ENCODE measurements at regions not wholly inside any gene's neighbourhood (a gene's known extent, or its start where the extent isn't known, plus 50 kb on each side); places are given as distances from the start of the nearest gene placed in this dataset.
"Not testable (repeated sequence)": the region's sequence is repeated elsewhere in the genome, so short reads cannot be mapped to it uniquely, and the experiment has no call there.

GRCh38 chr3:171980578-171981270 is 58.7 kb upstream of the FNDC3B start:
- Histone ChIP-seq H3K79me2 (ENCODE audit: control insufficient read depth, low read length) (no peaks in the 10 kb centered on the region), H3K4me1 (ENCODE audit: control insufficient read depth, low read length) (peaks cover 13% of the 10 kb centered on the region), H3K9me2 (replicated peaks; ENCODE audit: control insufficient read depth, low read length) (no peaks in the 10 kb centered on the region), H3F3A (ENCODE audit: control insufficient read depth, insufficient read depth) (no peaks in the 10 kb centered on the region), H3K27me3 (ENCODE audit: control insufficient read depth, low read length) (peaks cover 3% of the 10 kb centered on the region), H3K36me3 (ENCODE audit: control insufficient read depth, low read length) (peaks cover 3% of the 10 kb centered on the region), H3K4me3 (ENCODE audit: low read length) (no peak overlapping the region), H4K20me1 (ENCODE audit: control insufficient read depth, insufficient read depth, low read depth, low read length) (no peaks in the 10 kb centered on the region), H3K4me2 (ENCODE audit: low read length) (no peak overlapping the region), H3K9me3 (ENCODE audit: control insufficient read depth, insufficient read depth, low read length) (peaks cover 14% of the 10 kb centered on the region; the same call in 1 of the 2 replicates), H3K27ac (ENCODE audit: low read depth, low read length) (no peak overlapping the region)
- no peak for TF ChIP-seq EZH2phosphoT487 (IDR thresholded peaks at IDR 0.05; ENCODE audit: borderline replicate concordance, low read length)
- no peak for TF ChIP-seq CTCF (IDR thresholded peaks at IDR 0.05; ENCODE audit: low read depth, low read length, poor library complexity, severe bottlenecking)

- no peaks in the 10 kb centered on the region for H4K20me1 ChIP-seq (ENCODE audit: control insufficient read depth, insufficient read depth, low read depth, low read length)
- peaks cover 3% of the 10 kb centered on the region for H3K27me3 ChIP-seq (ENCODE audit: control insufficient read depth, low read length)
- no peaks in the 10 kb centered on the region for H3K79me2 ChIP-seq (ENCODE audit: control insufficient read depth, low read length)
- H3F3A ChIP-seq (ENCODE audit: control insufficient read depth, insufficient read depth): no peaks in the 10 kb centered on the region
- peaks cover 14% of the 10 kb centered on the region; the same call in 1 of the 2 replicates for H3K9me3 ChIP-seq (ENCODE audit: control insufficient read depth, insufficient read depth, low read length)
- H3K4me1 ChIP-seq (ENCODE audit: control insufficient read depth, low read length): peaks cover 13% of the 10 kb centered on the region
- no peak overlapping the region for H3K4me3 ChIP-seq (ENCODE audit: low read length)
- TF ChIP-seq CTCF (IDR thresholded peaks at IDR 0.05; ENCODE audit: low read depth, low read length, poor library complexity, severe bottlenecking): no peak
- TF ChIP-seq EZH2phosphoT487 (IDR thresholded peaks at IDR 0.05; ENCODE audit: borderline replicate concordance, low read length): no peak
- H3K4me2 ChIP-seq (ENCODE audit: low read length): no peak overlapping the region
- no peaks in the 10 kb centered on the region for H3K9me2 ChIP-seq (replicated peaks; ENCODE audit: control insufficient read depth, low read length)
- no peak overlapping the region for H3K27ac ChIP-seq (ENCODE audit: low read depth, low read length)
- H3K36me3 ChIP-seq (ENCODE audit: control insufficient read depth, low read length): peaks cover 3% of the 10 kb centered on the region
Observed at GRCh38 chr3:171981271-171981605, 58.1 kb upstream of the FNDC3B start.

GRCh38 chr3:171982828-171983227 is 56.5 kb upstream of the FNDC3B start:
- Histone ChIP-seq H3K9me3 (ENCODE audit: control insufficient read depth, insufficient read depth, low read length) (peaks cover 7% of the 10 kb centered on the region; the same call in 1 of the 2 replicates), H4K20me1 (ENCODE audit: control insufficient read depth, insufficient read depth, low read depth, low read length) (no peaks in the 10 kb centered on the region), H3K79me2 (ENCODE audit: control insufficient read depth, low read length) (no peaks in the 10 kb centered on the region), H3K27ac (ENCODE audit: low read depth, low read length) (no peak overlapping the region), H3K27me3 (ENCODE audit: control insufficient read depth, low read length) (peaks cover 3% of the 10 kb centered on the region), H3K4me3 (ENCODE audit: low read length) (no peak overlapping the region), H3K9me2 (replicated peaks; ENCODE audit: control insufficient read depth, low read length) (no peaks in the 10 kb centered on the region), H3K4me1 (ENCODE audit: control insufficient read depth, low read length) (peaks cover 6% of the 10 kb centered on the region), H3K36me3 (ENCODE audit: control insufficient read depth, low read length) (no peaks in the 10 kb centered on the region; the same call in 1 of the 2 replicates), H3F3A (ENCODE audit: control insufficient read depth, insufficient read depth) (no peaks in the 10 kb centered on the region), H3K4me2 (ENCODE audit: low read length) (no peak overlapping the region)
- TF ChIP-seq CTCF (IDR thresholded peaks at IDR 0.05; ENCODE audit: low read depth, low read length, poor library complexity, severe bottlenecking): no peak
- no peak for TF ChIP-seq EZH2phosphoT487 (IDR thresholded peaks at IDR 0.05; ENCODE audit: borderline replicate concordance, low read length)

- H3K4me3 ChIP-seq (ENCODE audit: low read length); H3F3A ChIP-seq (ENCODE audit: control insufficient read depth, insufficient read depth); H3K27ac ChIP-seq (ENCODE audit: low read depth, low read length); H3K4me2 ChIP-seq (ENCODE audit: low read length); H3K9me2 ChIP-seq (replicated peaks; ENCODE audit: control insufficient read depth, low read length); H3K36me3 ChIP-seq (ENCODE audit: control insufficient read depth, low read length); H4K20me1 ChIP-seq (ENCODE audit: control insufficient read depth, insufficient read depth, low read depth, low read length); H3K27me3 ChIP-seq (ENCODE audit: control insufficient read depth, low read length); H3K9me3 ChIP-seq (ENCODE audit: control insufficient read depth, insufficient read depth, low read length); H3K79me2 ChIP-seq (ENCODE audit: control insufficient read depth, low read length); H3K4me1 ChIP-seq (ENCODE audit: control insufficient read depth, low read length): not testable (repeated sequence)
Observed at GRCh38 chr3:171983685-171984084, 55.7 kb upstream of the FNDC3B start.

Measured in DOHH2 (cell line).